Right lobe of liver (tissue), 6 donors: ENCODE measurements at regions not wholly inside any gene's neighbourhood (a gene's known extent, or its start where the extent isn't known, plus 50 kb on each side); places are given as distances from the start of the nearest gene placed in this dataset.

Experiments
- ATAC-seq, 4 donors: fragments of 200-7000 bp; cut with Tn5 transposase; one replicate each; pipeline ENCODE4 v1.9.1; 2020; ENCODE audit warnings: mild to moderate bottlenecking in 4 of 4, moderate library complexity in 4 of 4
- DNase-seq, 3 donors: peaks; one replicate each; pipeline ENCODE4 v3.0.0-alpha.2; 2020
- H3K27ac ChIP-seq, 3 donors: fragments of 200-600 bp; one replicate each; pipeline ENCODE4 v1.8.0; 2022
- H3K27me3 ChIP-seq, 2 donors: fragments of 200-600 bp; one replicate each; pipeline ENCODE4 v1.8.0; 2022
- H3K36me3 ChIP-seq, 4 donors: fragments of 200-600 bp; sonication (generic) in 1 of 4; one replicate each; pipeline versions ENCODE4 v1.5.1 to v1.8.0; 2017 to 2022; ENCODE audit warnings: control low read depth in 1 of 4
- H3K4me1 ChIP-seq, 4 donors: fragments of 200-600 bp; sonication (generic) in 1 of 4; one replicate each; pipeline versions ENCODE4 v1.5.1 to v1.8.0; 2017 to 2022; ENCODE audit warnings: control low read depth in 1 of 4
- H3K4me3 ChIP-seq, 3 donors: fragments of 200-600 bp; one replicate each; pipeline ENCODE4 v1.8.0; 2022
- H3K9me3 ChIP-seq, 4 donors: fragments of 200-600 bp; sonication (generic) in 1 of 4; one replicate each; pipeline versions ENCODE4 v1.5.1 to v1.8.0; 2017 to 2022; ENCODE audit warnings: control low read depth in 1 of 4
- CTCF ChIP-seq, 4 donors: fragments of 200-600 bp in 3 of 4; fragments of 450-650 bp in 1 of 4; IDR thresholded peaks; one replicate each; pipeline versions ENCODE4 v1.5.1 to v1.8.0; 2016 to 2022; ENCODE audit warnings: antibody characterized with exemption in 4 of 4, mild to moderate bottlenecking in 2 of 4
- POLR2A ChIP-seq: fragments of 450-650 bp; IDR thresholded peaks from one replicate; pipeline ENCODE4 v1.6.1; 2017; ENCODE audit warnings: antibody characterized with exemption, mild to moderate bottlenecking
- WGBS: methylation state at CpG from one replicate; pipeline ENCODE4 v1.1.6; 2018; ENCODE audit warnings: low coverage, low lambda C conversion rate; ENCODE audit not compliant: insufficient coverage; ENCODE audit errors: missing lambda C conversion rate; 5-methylcytosine and 5-hydroxymethylcytosine counted together
- intact Hi-C, 2 donors: fragments of 100-400 bp; cut with DNase I; formaldehyde crosslinking; loops; one replicate each; pipeline versions ENCODE4 v1.11.2 to v1.14.1; 2022
- donor health status: DM: no; HTN: yes; CAD: no.
- donor health status: DM: no; HTN: no; CAD: no.
- donor health status: DM: no; HTN: no; CAD: no.
- donor health status: DM: no; HTN: yes; CAD: no.
- donor health status: DM: no; HTN: yes; CAD: no.

- 55% methylated on average over 2 of the region's 2 CpGs for WGBS
- H3K4me3 ChIP-seq: no peak overlapping the region
- intact Hi-C loops: no loop called here
- H3K9me3 ChIP-seq: no peaks in the 10 kb centered on the region
- peak overlapping the region in 1 of 3 donors; percentile 67 for H3K27ac ChIP-seq
- no peaks in the 10 kb centered on the region for H3K36me3 ChIP-seq
- no peak for TF ChIP-seq POLR2A
- H3K4me1 ChIP-seq: no peaks in the 10 kb centered on the region
- no peak for DNase-seq
- H3K27me3 ChIP-seq: no peaks in the 10 kb centered on the region
- ATAC-seq: no peak
Observed at GRCh38 chr2:196238836-196239380, 67.5 kb upstream of the STK17B start.

GRCh38 chr2:196239622-196240587, 68.5 kb upstream of the STK17B start:
- ATAC-seq: peak; percentile 87 to 91 (median 89)
- no peaks in the 10 kb centered on the region for H3K9me3 ChIP-seq
- intact Hi-C loops: no loop called here
- 44% methylated on average over 10 of the region's 10 CpGs for WGBS
- no peak overlapping the region for H3K4me3 ChIP-seq
- peak overlapping the region; percentile 44 to 67 (median 49) for H3K27ac ChIP-seq
- H3K27me3 ChIP-seq: no peaks in the 10 kb centered on the region
- TF ChIP-seq CTCF (IDR thresholded peaks at IDR 0.05) (no peak), POLR2A (no peak)
- no peaks in the 10 kb centered on the region for H3K4me1 ChIP-seq
- DNase-seq: peak; percentile 54 to 81 (median 60)
- H3K36me3 ChIP-seq: no peaks in the 10 kb centered on the region

- H3K36me3 ChIP-seq: no peaks in the 10 kb centered on the region
- no peaks in the 10 kb centered on the region for H3K27me3 ChIP-seq
- H3K4me1 ChIP-seq: no peaks in the 10 kb centered on the region
- 72% methylated on average over 3 of the region's 3 CpGs for WGBS
- no peaks in the 10 kb centered on the region for H3K9me3 ChIP-seq
- ATAC-seq (no peak), DNase-seq (no peak)
- no peak for TF ChIP-seq POLR2A
- TF ChIP-seq CTCF (IDR thresholded peaks at IDR 0.05): no peak
- H3K27ac ChIP-seq: peak overlapping the region in 2 of 3 donors; percentile 4 to 37
- intact Hi-C loops: no loop called here
- H3K4me3 ChIP-seq: no peak overlapping the region
Observed at GRCh38 chr2:196241175-196241574, 69.8 kb upstream of the STK17B start.

GRCh38 chr2:196242131-196242620, 70.8 kb upstream of the STK17B start:
- no peaks in the 10 kb centered on the region for H3K4me1 ChIP-seq
- peak; percentile 45 to 64 (median 52) for ATAC-seq
- no peak for TF ChIP-seq CTCF (IDR thresholded peaks at IDR 0.05)
- TF ChIP-seq POLR2A: no peak
- 41% methylated on average over 7 of the region's 7 CpGs for WGBS
- H3K27ac ChIP-seq: peak overlapping the region in 2 of 3 donors; percentile 4 to 37
- H3K4me3 ChIP-seq: no peak overlapping the region
- no peaks in the 10 kb centered on the region for H3K36me3 ChIP-seq
- DNase-seq: no peak
- H3K9me3 ChIP-seq: no peaks in the 10 kb centered on the region
- intact Hi-C loops: no loop called here
- H3K27me3 ChIP-seq: no peaks in the 10 kb centered on the region

GRCh38 chr2:196244516-196244915, 73.1 kb upstream of the STK17B start:
- no peaks in the 10 kb centered on the region for H3K36me3 ChIP-seq
- no peaks in the 10 kb centered on the region for H3K4me1 ChIP-seq
- TF ChIP-seq CTCF (IDR thresholded peaks at IDR 0.05): no peak
- TF ChIP-seq POLR2A: no peak
- no peaks in the 10 kb centered on the region for H3K27me3 ChIP-seq
- intact Hi-C loops: no loop called here
- H3K27ac ChIP-seq: no peak overlapping the region
- 82% methylated on average over 2 of the region's 2 CpGs for WGBS
- no peaks in the 10 kb centered on the region for H3K9me3 ChIP-seq
- ATAC-seq: no peak
- H3K4me3 ChIP-seq: no peak overlapping the region
- no peak for DNase-seq
